WTC11 (cell line): ENCODE measurements at regions not wholly inside any gene's neighbourhood (a gene's known extent, or its start where the extent isn't known, plus 50 kb on each side); places are given as distances from the start of the nearest gene placed in this dataset.
"Not testable (repeated sequence)": the region's sequence is repeated elsewhere in the genome, so short reads cannot be mapped to it uniquely, and the experiment has no call there.

ENCODE experiments used
- ATAC-seq: fragments of 200-7000 bp; cut with Tn5 transposase; 2 replicates; pipeline ENCODE4 v1.10.0; 2021; ENCODE audit warnings: mild to moderate bottlenecking, moderate library complexity
- CTCF ChIA-PET: fragments of 300-600 bp; sonication (Branson Sonifier 250); formaldehyde crosslinking; loops from one replicate; lab custom pipeline; 2021; ENCODE audit warnings: antibody characterized with exemption; lab: Charles Lee
- POLR2A ChIA-PET: fragments of 350-600 bp; sonication (Branson Sonifier 250); formaldehyde crosslinking; loops from one replicate; lab custom pipeline; 2021; ENCODE audit warnings: antibody characterized with exemption; lab: Charles Lee
- DNase-seq: peaks from one replicate; pipeline ENCODE4 v3.0.0; 2021; ENCODE audit warnings: low spot score
- H3K27ac Mint-ChIP-seq: 2 replicates; pipeline ENCODE4 v1.8.0; 2021; ENCODE audit warnings: mixed read lengths
- H3K27me3 Mint-ChIP-seq: 2 replicates; pipeline ENCODE4 v1.8.0; 2021; ENCODE audit warnings: low read depth, mild to moderate bottlenecking, moderate library complexity, mixed read lengths
- H3K36me3 Mint-ChIP-seq: 2 replicates; pipeline ENCODE4 v1.8.0; 2021; ENCODE audit warnings: mixed read lengths
- H3K4me1 Mint-ChIP-seq: 2 replicates; pipeline ENCODE4 v1.8.0; 2022; ENCODE audit warnings: mixed read lengths
- H3K4me3 Mint-ChIP-seq: 2 replicates; pipeline ENCODE4 v1.8.0; 2021; ENCODE audit warnings: mild to moderate bottlenecking, moderate library complexity, mixed read lengths
- H3K9me3 Mint-ChIP-seq: 2 replicates; pipeline ENCODE4 v1.8.0; 2021; ENCODE audit warnings: mixed read lengths
- ELF4 ChIP-seq: sonication (generic); formaldehyde crosslinking; IDR thresholded peaks from 2 replicates; pipeline ENCODE4 v1.8.1; 2022; ENCODE audit warnings: low read depth, mild to moderate bottlenecking, moderate library complexity, missing genetic modification reagents
- FOXP1 ChIP-seq: sonication (generic); formaldehyde crosslinking; IDR thresholded peaks from 2 replicates; pipeline ENCODE4 v1.8.0; 2022; ENCODE audit warnings: missing genetic modification reagents, mild to moderate bottlenecking, moderate library complexity, borderline replicate concordance
- KAT7 ChIP-seq: sonication (generic); formaldehyde crosslinking; IDR thresholded peaks from 2 replicates; pipeline ENCODE4 v1.8.1; 2023; ENCODE audit warnings: missing genetic modification reagents, mild to moderate bottlenecking, borderline replicate concordance
- NFATC4 ChIP-seq: fragments of 250-450 bp; sonication (Bioruptor Pico); IDR thresholded peaks from 2 replicates; pipeline ENCODE4 v1.9.0; 2021; ENCODE audit warnings: mild to moderate bottlenecking
- PRDM15 ChIP-seq: sonication (generic); formaldehyde crosslinking; IDR thresholded peaks from 2 replicates; pipeline ENCODE4 v1.8.0; 2022; ENCODE audit warnings: missing genetic modification reagents
- PREB ChIP-seq: sonication (generic); formaldehyde crosslinking; IDR thresholded peaks from 2 replicates; pipeline ENCODE4 v1.8.1; 2022; ENCODE audit warnings: mild to moderate bottlenecking, missing genetic modification reagents, moderate library complexity, borderline replicate concordance
- RELA ChIP-seq: sonication (generic); formaldehyde crosslinking; IDR thresholded peaks from 2 replicates; pipeline ENCODE4 v1.8.1; 2022; ENCODE audit warnings: missing genetic modification reagents, mild to moderate bottlenecking, borderline replicate concordance
- SMAD3 ChIP-seq: sonication (generic); formaldehyde crosslinking; IDR thresholded peaks from 2 replicates; pipeline ENCODE4 v1.8.0; 2022; ENCODE audit warnings: missing genetic modification reagents, mild to moderate bottlenecking, borderline replicate concordance
- SP1 ChIP-seq: sonication (generic); formaldehyde crosslinking; conservative IDR thresholded peaks from 2 replicates; pipeline ENCODE4 v1.8.1; 2022; ENCODE audit warnings: missing genetic modification reagents
- ZBTB21 ChIP-seq: sonication (generic); formaldehyde crosslinking; IDR thresholded peaks from 2 replicates; pipeline ENCODE4 v1.8.1; 2023; ENCODE audit warnings: mild to moderate bottlenecking, missing genetic modification reagents, borderline replicate concordance
- ZNF263 ChIP-seq: sonication (generic); formaldehyde crosslinking; IDR thresholded peaks from 2 replicates; pipeline ENCODE4 v1.8.1; 2022; ENCODE audit warnings: low read depth, mild to moderate bottlenecking, moderate library complexity, missing genetic modification reagents
- ZNF281 ChIP-seq: sonication (generic); formaldehyde crosslinking; IDR thresholded peaks from 2 replicates; pipeline ENCODE4 v1.8.0; 2023; ENCODE audit warnings: mild to moderate bottlenecking, missing genetic modification reagents

- TF ChIP-seq ELF4 (CRISPR knock-in tag) (no peak), RELA (CRISPR knock-in tag) (no peak)
Measured at GRCh38 chr18:56444201-56444600, 194.2 kb downstream of the TXNL1 start (continued).

- Mint-ChIP-seq H3K36me3 (no peaks in the 10 kb centered on the region; the same call in 1 of the 2 replicates), H3K4me1 (peaks cover 28% of the 10 kb centered on the region), H3K4me3 (no peak overlapping the region), H3K27ac (no peak overlapping the region), H3K9me3 (peaks cover 8% of the 10 kb centered on the region; the same call in 1 of the 2 replicates), H3K27me3 (no peaks in the 10 kb centered on the region)
- DNase-seq (no peak), ATAC-seq (no peak)
- ChIA-PET CTCF (no interaction called here), POLR2A (interaction anchor here (0.6 kb wide), 1 partner anchor 172 kb away, joined by 3 read pairs; no protein-coding TSS in a partner anchor)
- no peak for TF ChIP-seq ZBTB21 (CRISPR knock-in tag)
- no peak for TF ChIP-seq PRDM15 (CRISPR knock-in tag)
- TF ChIP-seq FOXP1 = no peak
Measured at GRCh38 chr18:56443166-56443907, 195.1 kb downstream of the TXNL1 start.

- H3K27ac Mint-ChIP-seq, H3K27me3 Mint-ChIP-seq, ATAC-seq, POLR2A ChIA-PET, CTCF ChIA-PET, H3K9me3 Mint-ChIP-seq, H3K4me3 Mint-ChIP-seq, DNase-seq, H3K36me3 Mint-ChIP-seq: not testable (repeated sequence)
- peaks cover 27% of the 10 kb centered on the region for H3K4me1 Mint-ChIP-seq
Measured at GRCh38 chr18:56438480-56438879, 199.9 kb downstream of the TXNL1 start.

GRCh38 chr18:56436651-56437050, 201.7 kb downstream of the TXNL1 start:
- TF ChIP-seq ZNF263 = no peak
- no peak for TF ChIP-seq KAT7
- no peak for TF ChIP-seq SMAD3 (CRISPR knock-in tag)
- no peak for TF ChIP-seq NFATC4
- no peak for TF ChIP-seq ZBTB21 (CRISPR knock-in tag)
- no peak for TF ChIP-seq PREB (CRISPR knock-in tag)
- no peak for TF ChIP-seq SP1 (CRISPR knock-in tag)
- TF ChIP-seq ZNF281 = no peak
- H3K4me3 Mint-ChIP-seq = no peak overlapping the region
- POLR2A ChIA-PET = no interaction called here
- H3K27me3 Mint-ChIP-seq = no peaks in the 10 kb centered on the region
- no peak for ATAC-seq
- H3K9me3 Mint-ChIP-seq = peaks cover 11% of the 10 kb centered on the region; the same call in 1 of the 2 replicates
- no peak for DNase-seq
- CTCF ChIA-PET = no interaction called here
- H3K4me1 Mint-ChIP-seq = peaks cover 27% of the 10 kb centered on the region
- no peaks in the 10 kb centered on the region for H3K36me3 Mint-ChIP-seq
- H3K27ac Mint-ChIP-seq = no peak overlapping the region
